ENCODE measurements at regions not wholly inside any gene's neighbourhood (a gene's known extent, or its start where the extent isn't known, plus 50 kb on each side); places are given as distances from the start of the nearest gene placed in this dataset.

DNA sequence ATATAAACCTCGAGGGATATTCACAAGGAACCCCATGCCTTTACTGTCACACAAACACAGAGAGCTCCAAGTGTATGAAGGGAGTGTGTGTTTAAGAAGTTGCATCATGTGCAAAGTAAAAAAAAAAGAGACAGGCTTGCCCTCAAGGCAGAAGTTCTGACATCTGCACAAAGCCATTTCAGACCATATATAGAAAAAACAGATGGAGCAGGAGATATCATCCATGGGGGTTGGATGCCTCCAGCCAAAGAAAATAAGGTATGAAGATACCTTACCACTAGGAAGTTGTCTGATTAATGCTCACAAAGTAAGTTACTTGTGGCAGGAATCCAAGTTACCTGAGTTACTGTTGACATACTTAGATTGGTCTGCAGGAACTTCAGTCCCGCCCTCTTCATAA lies 476.2 kb downstream of the KDM5D start:
- DNase-seq: no peak
- no peaks in the 10 kb centered on the region for H3K36me3 ChIP-seq (ENCODE audit: control insufficient read depth in 1 of 2, insufficient read depth in 2 of 2, low read length in 1 of 2)
- 68% methylated on average over 2 of the region's 2 CpGs; no CpG with 5 or more reads in 1 of the 2 donors for WGBS, 2 donors
- H3K9me3 ChIP-seq (ENCODE audit: control insufficient read depth, low read length): no peaks in the 10 kb centered on the region
- H3K4me1 ChIP-seq (ENCODE audit: control insufficient read depth in 1 of 2, insufficient read depth in 2 of 2, low read length in 2 of 2): no peaks in the 10 kb centered on the region
- intact Hi-C loops (cut with DNase I): no loop called here
- H3K27me3 ChIP-seq (ENCODE audit: control insufficient read depth in 1 of 2, insufficient read depth in 2 of 2, low read length in 1 of 2): no peaks in the 10 kb centered on the region
- no peak overlapping the region for H3K27ac ChIP-seq (ENCODE audit: low read depth in 1 of 2, low read length in 2 of 2)
- H3K4me3 ChIP-seq (ENCODE audit: low read length in 2 of 2): no peak overlapping the region
- no peak for ATAC-seq (ENCODE audit: low FRiP score)

DNA sequence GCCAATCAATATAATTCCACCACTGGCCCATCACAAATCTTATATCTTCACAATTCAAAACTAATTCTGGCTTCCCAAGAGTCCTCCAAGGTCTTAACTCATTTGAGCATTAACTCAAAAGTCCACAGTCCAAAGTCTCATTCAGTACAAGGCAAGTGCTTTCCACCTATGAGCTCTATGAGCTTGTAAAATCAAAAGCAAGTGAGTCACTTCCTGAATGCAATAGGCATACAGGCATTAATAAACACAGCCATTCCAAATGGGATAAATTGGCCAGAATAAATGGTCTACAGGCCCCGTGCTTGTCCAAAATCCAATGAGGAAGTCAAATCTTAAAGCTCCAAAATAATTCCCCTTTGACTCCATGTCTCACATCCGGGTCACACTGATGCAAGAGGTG lies 479.1 kb downstream of the KDM5D start:
- ATAC-seq (ENCODE audit: low FRiP score) (no peak), DNase-seq (no peak)
- no peak overlapping the region for H3K27ac ChIP-seq (ENCODE audit: low read depth in 1 of 2, low read length in 2 of 2)
- WGBS, 2 donors: 61% methylated on average over 2 of the region's 2 CpGs; no CpG with 5 or more reads in 1 of the 2 donors
- H3K4me3 ChIP-seq (ENCODE audit: low read length in 2 of 2): no peak overlapping the region
- no peaks in the 10 kb centered on the region for H3K9me3 ChIP-seq (ENCODE audit: control insufficient read depth, low read length)
- H3K4me1 ChIP-seq (ENCODE audit: control insufficient read depth in 1 of 2, insufficient read depth in 2 of 2, low read length in 2 of 2): no peaks in the 10 kb centered on the region
- intact Hi-C loops (cut with DNase I): no loop called here
- no peaks in the 10 kb centered on the region for H3K27me3 ChIP-seq (ENCODE audit: control insufficient read depth in 1 of 2, insufficient read depth in 2 of 2, low read length in 1 of 2)
- H3K36me3 ChIP-seq (ENCODE audit: control insufficient read depth in 1 of 2, insufficient read depth in 2 of 2, low read length in 1 of 2): no peaks in the 10 kb centered on the region

DNA sequence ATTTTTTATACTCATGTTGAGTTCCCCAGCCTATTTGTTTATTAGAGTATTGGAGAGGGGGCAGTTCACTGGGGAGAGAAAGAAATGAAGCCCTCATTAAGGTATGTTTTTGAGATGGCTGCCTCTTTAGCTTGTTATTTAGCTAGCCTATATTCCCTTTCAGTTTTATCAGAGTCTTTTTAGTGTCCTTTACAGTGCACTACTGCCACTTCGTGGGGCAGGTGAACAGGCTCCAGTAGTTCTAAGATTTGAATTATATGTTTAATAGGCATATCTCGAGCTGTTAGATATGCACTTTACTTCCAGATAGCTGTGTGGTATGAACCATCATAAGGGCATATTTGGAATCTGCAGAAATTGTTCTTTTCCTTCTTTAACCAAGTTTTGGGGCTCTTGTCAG lies 482.2 kb downstream of the KDM5D start:
- ATAC-seq (ENCODE audit: low FRiP score): no peak
- DNase-seq: no peak
- Histone ChIP-seq H3K9me3 (ENCODE audit: control insufficient read depth, low read length) (no peaks in the 10 kb centered on the region), H3K27me3 (ENCODE audit: control insufficient read depth in 1 of 2, insufficient read depth in 2 of 2, low read length in 1 of 2) (no peaks in the 10 kb centered on the region), H3K4me1 (ENCODE audit: control insufficient read depth in 1 of 2, insufficient read depth in 2 of 2, low read length in 2 of 2) (no peaks in the 10 kb centered on the region), H3K4me3 (ENCODE audit: low read length in 2 of 2) (no peak overlapping the region), H3K36me3 (ENCODE audit: control insufficient read depth in 1 of 2, insufficient read depth in 2 of 2, low read length in 1 of 2) (no peaks in the 10 kb centered on the region), H3K27ac (ENCODE audit: low read depth in 1 of 2, low read length in 2 of 2) (no peak overlapping the region)
- 36% methylated on average over 2 of the region's 2 CpGs; no CpG with 5 or more reads in 1 of the 2 donors for WGBS, 2 donors
- intact Hi-C loops (cut with DNase I): no loop called here

DNA sequence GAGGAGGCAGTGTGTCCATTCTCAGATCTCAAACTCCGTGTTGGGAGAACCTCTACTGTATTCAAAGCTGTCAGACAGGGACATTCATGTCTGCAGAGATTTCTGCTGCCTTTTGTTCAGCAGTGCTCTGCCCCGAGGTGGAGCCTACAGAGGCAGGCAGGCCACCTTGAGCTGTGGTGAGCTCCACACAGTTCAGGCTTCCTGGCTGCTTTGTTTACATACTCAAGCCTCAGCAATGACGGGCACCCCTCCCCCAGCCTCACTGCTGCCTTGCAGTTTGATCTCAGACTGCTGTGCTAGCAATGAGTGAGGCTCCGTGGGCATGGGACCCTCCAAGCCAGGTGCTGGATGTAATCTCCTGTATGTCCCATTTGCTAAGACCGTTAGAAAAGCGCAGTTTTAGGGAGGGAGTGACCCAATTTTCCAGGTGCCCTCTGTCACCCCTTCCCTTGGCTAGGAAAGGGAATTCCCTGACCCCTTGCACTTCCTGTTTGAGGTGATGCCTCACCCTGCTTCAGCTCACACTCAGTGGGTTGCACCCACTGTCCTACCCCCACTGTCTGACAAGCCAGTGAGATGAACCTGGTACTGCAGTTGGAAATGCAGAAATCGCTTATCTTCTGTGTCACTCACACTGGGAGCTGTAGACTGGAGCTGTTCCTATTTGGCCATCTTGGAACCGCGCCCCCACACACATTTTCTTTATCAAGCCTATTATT lies 458.9 kb upstream of the HSFY2 start:
- Histone ChIP-seq H3K9me3 (ENCODE audit: control insufficient read depth, low read length) (no peaks in the 10 kb centered on the region), H3K4me1 (ENCODE audit: control insufficient read depth in 1 of 2, insufficient read depth in 2 of 2, low read length in 2 of 2) (no peaks in the 10 kb centered on the region), H3K36me3 (ENCODE audit: control insufficient read depth in 1 of 2, insufficient read depth in 2 of 2, low read length in 1 of 2) (no peaks in the 10 kb centered on the region), H3K27me3 (ENCODE audit: control insufficient read depth in 1 of 2, insufficient read depth in 2 of 2, low read length in 1 of 2) (no peaks in the 10 kb centered on the region), H3K4me3 (ENCODE audit: low read length in 2 of 2) (no peak overlapping the region), H3K27ac (ENCODE audit: low read depth in 1 of 2, low read length in 2 of 2) (no peak overlapping the region)
- intact Hi-C loops (cut with DNase I): no loop called here
- DNase-seq: no peak
- no peak for ATAC-seq (ENCODE audit: low FRiP score)
- WGBS, 2 donors: 50% methylated on average over 9 of the region's 9 CpGs; no CpG with 5 or more reads in 1 of the 2 donors

DNA sequence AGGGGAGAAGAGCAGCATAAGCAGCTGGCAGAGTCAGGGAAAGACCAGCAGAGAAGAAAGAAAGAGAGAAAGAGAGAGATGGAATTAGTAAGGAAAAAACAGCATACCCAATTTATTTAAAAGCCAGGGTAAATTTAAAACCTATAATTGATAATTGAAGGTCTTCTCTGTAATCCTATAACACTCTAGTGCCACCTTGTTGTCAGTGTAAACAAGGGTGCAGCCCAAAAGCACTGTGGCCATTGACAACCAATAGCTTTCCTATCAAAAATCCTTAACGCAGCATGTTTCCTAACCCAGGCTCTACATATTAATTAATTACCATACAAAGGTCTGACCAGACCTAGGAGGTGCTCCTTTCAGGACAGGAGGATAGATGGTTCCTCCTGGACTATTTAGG lies 447.2 kb upstream of the HSFY2 start:
- Histone ChIP-seq H3K27me3 (ENCODE audit: control insufficient read depth in 1 of 2, insufficient read depth in 2 of 2, low read length in 1 of 2) (no peaks in the 10 kb centered on the region), H3K4me1 (ENCODE audit: control insufficient read depth in 1 of 2, insufficient read depth in 2 of 2, low read length in 2 of 2) (no peaks in the 10 kb centered on the region), H3K36me3 (ENCODE audit: control insufficient read depth in 1 of 2, insufficient read depth in 2 of 2, low read length in 1 of 2) (no peaks in the 10 kb centered on the region), H3K9me3 (ENCODE audit: control insufficient read depth, low read length) (no peaks in the 10 kb centered on the region), H3K4me3 (ENCODE audit: low read length in 2 of 2) (no peak overlapping the region), H3K27ac (ENCODE audit: low read depth in 1 of 2, low read length in 2 of 2) (no peak overlapping the region)
- WGBS, 2 donors: 75% methylated on average over 1 of the region's 1 CpG; no CpG with 5 or more reads in 1 of the 2 donors
- ATAC-seq (ENCODE audit: low FRiP score) (no peak), DNase-seq (no peak)
- intact Hi-C loops (cut with DNase I): no loop called here

DNA sequence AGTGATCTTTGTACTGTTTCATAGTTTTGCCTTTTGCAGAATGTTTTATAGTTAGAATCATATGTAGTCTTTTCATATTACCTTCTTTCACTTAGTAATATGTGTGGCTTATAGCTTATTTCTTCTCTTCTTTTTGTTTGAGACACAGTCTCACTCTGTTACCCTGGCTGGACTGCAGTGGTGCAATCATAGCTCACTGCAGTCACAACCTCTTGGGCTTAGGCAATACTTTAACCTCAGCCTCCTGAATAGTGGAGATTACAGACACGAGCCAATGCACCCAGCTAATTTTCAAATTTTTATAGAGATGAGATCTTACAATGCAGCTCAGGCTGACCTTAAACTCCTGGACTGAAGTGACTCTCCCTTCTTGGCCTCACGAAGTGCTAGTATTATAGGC lies 435.4 kb upstream of the HSFY2 start:
- H3K4me1 ChIP-seq (ENCODE audit: control insufficient read depth in 1 of 2, insufficient read depth in 2 of 2, low read length in 2 of 2): no peaks in the 10 kb centered on the region
- no peak for DNase-seq
- intact Hi-C loops (cut with DNase I): no loop called here
- no peaks in the 10 kb centered on the region for H3K36me3 ChIP-seq (ENCODE audit: control insufficient read depth in 1 of 2, insufficient read depth in 2 of 2, low read length in 1 of 2)
- no peaks in the 10 kb centered on the region for H3K27me3 ChIP-seq (ENCODE audit: control insufficient read depth in 1 of 2, insufficient read depth in 2 of 2, low read length in 1 of 2)
- H3K9me3 ChIP-seq (ENCODE audit: control insufficient read depth, low read length): no peaks in the 10 kb centered on the region
- ATAC-seq (ENCODE audit: low FRiP score): no peak
- 57% methylated on average over 2 of the region's 2 CpGs; no CpG with 5 or more reads in 1 of the 2 donors for WGBS, 2 donors
- no peak overlapping the region for H3K4me3 ChIP-seq (ENCODE audit: low read length in 2 of 2)
- H3K27ac ChIP-seq (ENCODE audit: low read depth in 1 of 2, low read length in 2 of 2): no peak overlapping the region

DNA sequence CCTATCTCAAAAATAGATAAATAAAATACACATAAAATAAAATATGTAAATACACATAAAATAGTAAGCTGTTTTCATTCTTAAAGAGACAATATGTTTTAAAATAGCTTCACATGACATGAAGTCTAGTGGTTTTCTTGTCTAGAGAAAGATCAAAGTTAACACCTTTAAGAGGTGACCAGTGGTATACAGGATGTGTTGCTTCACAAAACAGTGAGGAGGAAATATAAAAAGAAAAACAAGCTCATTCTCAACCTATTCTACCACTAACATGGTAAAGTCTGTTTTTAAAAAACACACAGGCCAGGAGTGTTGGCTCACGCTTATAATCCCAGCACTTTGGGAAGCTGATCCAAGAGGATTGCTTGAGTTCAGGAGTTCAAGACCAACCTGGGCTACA lies 433.5 kb upstream of the HSFY2 start:
- 77% methylated on average over 1 of the region's 1 CpG; no CpG with 5 or more reads in 1 of the 2 donors for WGBS, 2 donors
- no peaks in the 10 kb centered on the region for H3K36me3 ChIP-seq (ENCODE audit: control insufficient read depth in 1 of 2, insufficient read depth in 2 of 2, low read length in 1 of 2)
- intact Hi-C loops (cut with DNase I): no loop called here

DNA sequence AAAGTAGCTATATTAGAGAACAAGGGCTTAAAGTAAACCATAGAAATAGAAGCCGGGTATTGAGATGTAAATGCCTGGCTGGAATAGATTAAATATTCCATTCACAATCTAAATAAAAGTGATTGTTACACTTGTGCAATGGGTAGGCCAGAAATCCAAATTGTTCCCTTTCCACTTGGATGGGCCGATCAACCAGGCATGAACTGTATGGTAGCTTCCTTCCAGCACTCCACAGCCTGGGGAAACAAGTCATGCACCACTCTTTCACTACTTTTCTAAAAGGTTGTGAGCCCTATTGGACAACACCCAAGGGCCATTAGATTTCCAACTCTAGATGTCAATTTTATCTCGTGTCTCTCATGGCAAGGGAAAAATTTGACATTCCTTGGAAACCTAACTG lies 407.3 kb upstream of the HSFY2 start:
- Histone ChIP-seq H3K4me3 (ENCODE audit: low read length in 2 of 2) (no peak overlapping the region), H3K27me3 (ENCODE audit: control insufficient read depth in 1 of 2, insufficient read depth in 2 of 2, low read length in 1 of 2) (no peaks in the 10 kb centered on the region), H3K27ac (ENCODE audit: low read depth in 1 of 2, low read length in 2 of 2) (no peak overlapping the region), H3K36me3 (ENCODE audit: control insufficient read depth in 1 of 2, insufficient read depth in 2 of 2, low read length in 1 of 2) (no peaks in the 10 kb centered on the region), H3K9me3 (ENCODE audit: control insufficient read depth, low read length) (no peaks in the 10 kb centered on the region), H3K4me1 (ENCODE audit: control insufficient read depth in 1 of 2, insufficient read depth in 2 of 2, low read length in 2 of 2) (no peaks in the 10 kb centered on the region)
- no peak for ATAC-seq (ENCODE audit: low FRiP score)
- no peak for DNase-seq
- intact Hi-C loops (cut with DNase I): no loop called here
- WGBS, 2 donors: 79% methylated on average over 3 of the region's 3 CpGs; no CpG with 5 or more reads in 1 of the 2 donors

More for the DNA sequence above, 433.5 kb upstream of the HSFY2 start:
- DNase-seq: no peak
- no peak overlapping the region for H3K4me3 ChIP-seq (ENCODE audit: low read length in 2 of 2)
- H3K9me3 ChIP-seq (ENCODE audit: control insufficient read depth, low read length): no peaks in the 10 kb centered on the region
- ATAC-seq (ENCODE audit: low FRiP score): no peak
- H3K4me1 ChIP-seq (ENCODE audit: control insufficient read depth in 1 of 2, insufficient read depth in 2 of 2, low read length in 2 of 2): no peaks in the 10 kb centered on the region
- no peaks in the 10 kb centered on the region for H3K27me3 ChIP-seq (ENCODE audit: control insufficient read depth in 1 of 2, insufficient read depth in 2 of 2, low read length in 1 of 2)
- H3K27ac ChIP-seq (ENCODE audit: low read depth in 1 of 2, low read length in 2 of 2): no peak overlapping the region

DNA sequence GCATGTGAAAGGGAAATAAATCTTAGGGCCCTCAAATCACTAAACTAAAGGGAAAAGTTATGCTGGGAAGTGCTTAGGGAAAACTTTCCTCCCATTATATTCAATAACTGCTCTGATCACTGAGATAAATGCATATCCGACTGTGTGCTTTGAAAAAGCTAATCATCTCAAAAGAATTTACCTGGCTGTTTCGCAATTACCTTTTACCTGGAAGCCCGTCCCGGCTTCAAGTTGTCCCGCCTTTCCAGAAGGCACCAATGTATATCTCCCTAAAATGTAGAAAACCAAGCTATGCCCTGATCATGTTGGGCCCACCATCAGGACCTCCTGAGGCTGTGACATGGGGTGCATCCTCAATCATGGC lies 394.6 kb upstream of the HSFY2 start:
- no peak for ATAC-seq (ENCODE audit: low FRiP score)
- no peaks in the 10 kb centered on the region for H3K27me3 ChIP-seq (ENCODE audit: control insufficient read depth in 1 of 2, insufficient read depth in 2 of 2, low read length in 1 of 2)
- 89% methylated on average over 5 of the region's 5 CpGs; no CpG with 5 or more reads in 1 of the 2 donors for WGBS, 2 donors
- H3K9me3 ChIP-seq (ENCODE audit: control insufficient read depth, low read length): no peaks in the 10 kb centered on the region
- H3K4me3 ChIP-seq (ENCODE audit: low read length in 2 of 2): no peak overlapping the region
- H3K27ac ChIP-seq (ENCODE audit: low read depth in 1 of 2, low read length in 2 of 2): no peak overlapping the region
- no peaks in the 10 kb centered on the region for H3K36me3 ChIP-seq (ENCODE audit: control insufficient read depth in 1 of 2, insufficient read depth in 2 of 2, low read length in 1 of 2)
- intact Hi-C loops (cut with DNase I): no loop called here
- DNase-seq: no peak
- no peaks in the 10 kb centered on the region for H3K4me1 ChIP-seq (ENCODE audit: control insufficient read depth in 1 of 2, insufficient read depth in 2 of 2, low read length in 2 of 2)
